Left cardiac atrium (tissue), 4 donors: ENCODE measurements at regions not wholly inside any gene's neighbourhood (a gene's known extent, or its start where the extent isn't known, plus 50 kb on each side); places are given as distances from the start of the nearest gene placed in this dataset.
"Not testable (repeated sequence)": the region's sequence is repeated elsewhere in the genome, so short reads cannot be mapped to it uniquely, and the experiment has no call there.

Experiments used
- ATAC-seq, 2 donors: fragments of 200-7000 bp; cut with Tn5 transposase; one replicate each; pipeline ENCODE4 v1.9.1; 2020; ENCODE audit warnings: mild to moderate bottlenecking in 2 of 2, moderate library complexity in 2 of 2
- DNase-seq: peaks from one replicate; pipeline ENCODE4 v3.0.0-alpha.2; 2020
- intact Hi-C, 2 donors: fragments of 100-400 bp; cut with DNase I; formaldehyde crosslinking; loops; one replicate each; pipeline versions ENCODE4 v1.14.1 to v1.15.1; 2022 to 2023
- donor health status: DM: no; HTN: yes; CAD: no.
- donor health status: DM: no; HTN: yes; CAD: no; lungs with severe emphysema.
- donor health status: DM: yes; HTN: yes; CAD: no.
- donor health status: Dilated cardiomyopathy.

DNA sequence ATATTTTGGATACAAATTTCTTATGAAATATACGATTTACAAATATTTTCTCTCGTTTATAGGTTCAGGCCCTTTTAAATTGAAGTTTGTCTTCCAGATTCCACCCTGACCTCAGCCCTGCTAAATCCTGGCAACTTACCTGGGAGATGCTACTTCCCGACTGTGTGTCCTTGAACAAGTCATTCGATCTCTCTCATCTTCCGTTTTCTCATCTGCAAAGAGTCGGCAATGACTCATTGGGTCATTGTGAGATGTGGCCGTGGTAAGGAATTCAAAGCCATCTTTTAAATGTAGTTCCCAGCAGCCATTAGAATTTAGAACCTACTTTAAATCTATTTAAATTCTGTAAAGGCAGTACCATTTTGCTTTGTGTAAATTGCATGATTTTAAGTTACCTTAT, 72.5 kb downstream of the LHX2 start:
- no peak for DNase-seq
- no peak for ATAC-seq
- intact Hi-C loops: no loop called here

DNA sequence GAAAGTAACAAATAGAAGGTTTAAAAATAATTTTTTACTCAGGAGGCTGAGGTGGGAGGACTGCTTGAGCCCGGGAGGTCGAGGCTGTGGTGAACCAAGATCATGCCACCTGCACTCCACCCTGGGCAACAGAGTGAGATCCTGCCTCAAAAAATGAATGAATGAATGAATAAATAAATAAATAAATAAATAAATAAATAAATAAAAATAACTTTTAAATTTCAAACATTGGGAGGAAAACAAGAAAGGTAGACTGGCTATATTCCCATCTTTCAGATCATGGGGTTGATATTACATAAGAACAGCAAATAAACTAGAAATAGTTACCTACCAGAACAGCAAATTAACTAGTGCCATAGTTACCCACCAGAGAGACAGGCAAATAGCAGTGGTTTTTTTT, 75.7 kb downstream of the LHX2 start:
- ATAC-seq (no peak), DNase-seq (no peak)
- intact Hi-C loops: no loop called here

- intact Hi-C loops: no loop called here
- no peak for DNase-seq
- no peak for ATAC-seq
Observed at GRCh38 chr9:124088476-124088837, 76.9 kb downstream of the LHX2 start.

GRCh38 chr9:124089631-124090488, 78.3 kb downstream of the LHX2 start:
- intact Hi-C loops, DNase-seq, ATAC-seq: not testable (repeated sequence)

GRCh38 chr9:124098141-124098905, 86.8 kb downstream of the LHX2 start:
- DNase-seq (no peak), ATAC-seq (no peak)
- intact Hi-C loops: no loop called here

DNA sequence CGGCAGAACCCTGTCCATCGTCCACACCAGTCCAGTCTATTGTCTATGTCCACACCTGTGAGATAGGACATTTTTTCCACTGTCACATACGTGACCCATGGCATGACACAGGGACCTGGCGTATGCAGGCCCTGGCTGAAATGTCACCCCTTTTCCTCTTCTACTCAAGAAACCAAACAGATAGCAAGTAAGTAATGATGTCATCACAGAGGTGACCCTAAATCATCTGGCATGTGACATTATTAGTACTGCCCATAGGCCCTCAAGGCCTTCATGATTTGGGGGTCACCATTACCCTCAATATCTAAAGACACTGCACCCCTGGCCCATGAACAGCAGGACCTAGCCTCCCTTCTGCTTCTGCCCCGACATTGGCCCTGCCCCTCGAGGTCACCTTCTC, 88.3 kb downstream of the LHX2 start:
- DNase-seq (no peak), ATAC-seq (no peak)
- intact Hi-C loops: no loop called here

DNA sequence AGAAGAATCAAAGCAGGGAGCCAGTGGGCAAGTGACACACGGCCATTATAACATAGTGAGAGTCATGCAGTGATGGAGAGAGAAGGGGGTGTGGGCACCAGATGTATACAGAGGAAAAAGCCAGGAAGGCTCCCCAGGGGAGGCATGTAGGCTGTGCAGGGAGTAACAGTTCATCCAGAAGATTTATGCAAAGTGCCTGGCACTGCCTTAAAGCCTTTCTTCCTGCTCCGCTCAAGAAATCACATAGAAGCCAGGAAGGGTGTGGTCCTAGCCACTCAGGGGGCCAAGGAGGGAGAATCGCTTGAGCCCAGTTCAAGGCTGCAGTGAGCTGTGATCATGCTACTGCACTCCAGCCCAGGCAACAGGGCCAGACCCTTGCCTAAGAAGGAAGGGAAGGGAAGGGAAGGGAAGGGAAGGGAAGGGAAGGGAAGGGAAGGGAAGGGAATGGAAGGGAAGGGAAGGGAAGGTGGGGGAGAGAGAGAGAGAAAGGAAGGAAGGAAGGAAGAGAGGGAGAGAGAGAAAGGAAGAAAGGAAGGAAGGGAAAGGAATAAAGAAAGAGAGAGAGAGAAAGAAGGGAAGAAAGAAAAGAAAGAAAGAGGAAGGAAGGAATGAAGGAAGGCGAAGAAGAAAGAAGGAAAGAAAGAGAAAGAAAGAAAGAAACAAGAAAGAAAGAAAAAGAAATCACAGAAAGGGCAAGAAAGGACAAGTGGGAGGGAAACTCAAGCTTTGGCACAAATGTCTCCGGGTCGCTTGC, 89.8 kb downstream of the LHX2 start:
- no peak for ATAC-seq
- no peak for DNase-seq
- intact Hi-C loops: no loop called here

- DNase-seq: no peak
- intact Hi-C loops: no loop called here
Observed at GRCh38 chr9:124101969-124102345, 90.4 kb downstream of the LHX2 start.

DNA sequence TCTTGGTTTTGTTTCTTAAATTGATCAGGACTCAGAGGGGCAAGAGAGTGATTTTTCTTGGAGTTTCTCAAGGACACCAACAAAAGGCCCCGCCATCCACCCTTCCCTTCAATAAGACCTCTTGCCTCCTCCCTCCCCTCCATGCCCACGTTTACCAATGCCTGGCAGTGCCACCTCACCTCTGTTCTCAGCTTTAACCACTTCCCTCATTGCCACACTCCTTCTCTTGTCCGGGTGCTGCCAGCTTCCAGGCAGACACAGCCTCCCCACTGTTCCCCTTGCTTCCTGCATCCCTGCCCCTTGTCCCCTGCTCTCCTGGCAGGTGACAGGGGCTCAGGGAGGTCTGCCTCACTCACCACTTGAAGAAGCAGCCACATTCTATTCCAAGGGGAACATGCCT, 90.8 kb downstream of the LHX2 start:
- no peak for DNase-seq
- no peak for ATAC-seq
- intact Hi-C loops: no loop called here

More at GRCh38 chr9:124101969-124102345, 90.4 kb downstream of the LHX2 start:
- ATAC-seq: no peak

- ATAC-seq (peak; percentile 53 to 95), DNase-seq (no peak)
- intact Hi-C loops: no loop called here
Observed at GRCh38 chr9:124105266-124105665, 93.7 kb downstream of the LHX2 start.

DNA sequence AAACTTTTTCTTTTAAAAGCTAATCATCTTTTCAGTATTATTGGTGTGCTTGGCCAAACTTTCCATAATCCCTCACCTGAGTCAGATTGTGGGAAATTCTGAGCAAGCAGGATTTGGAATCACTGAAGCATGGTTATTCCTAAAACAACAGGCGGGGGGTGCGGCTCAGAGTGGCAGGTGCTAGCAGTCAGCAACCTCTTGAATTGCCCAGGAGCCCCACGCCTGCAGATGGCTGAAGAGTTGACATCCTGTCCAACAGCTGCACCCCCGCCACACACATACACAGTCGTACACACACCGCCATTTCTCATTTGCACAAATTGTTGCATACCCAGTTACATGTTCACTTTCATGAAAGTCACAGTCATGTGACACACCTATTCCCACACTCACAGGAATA, 96.6 kb downstream of the LHX2 start:
- intact Hi-C loops: no loop called here
- ATAC-seq: no peak
- no peak for DNase-seq

GRCh38 chr9:124110307-124110915, 98.8 kb downstream of the LHX2 start:
- DNase-seq (peak; percentile 69), ATAC-seq (peak; percentile 65 to 76)
- intact Hi-C loops: no loop called here

DNA sequence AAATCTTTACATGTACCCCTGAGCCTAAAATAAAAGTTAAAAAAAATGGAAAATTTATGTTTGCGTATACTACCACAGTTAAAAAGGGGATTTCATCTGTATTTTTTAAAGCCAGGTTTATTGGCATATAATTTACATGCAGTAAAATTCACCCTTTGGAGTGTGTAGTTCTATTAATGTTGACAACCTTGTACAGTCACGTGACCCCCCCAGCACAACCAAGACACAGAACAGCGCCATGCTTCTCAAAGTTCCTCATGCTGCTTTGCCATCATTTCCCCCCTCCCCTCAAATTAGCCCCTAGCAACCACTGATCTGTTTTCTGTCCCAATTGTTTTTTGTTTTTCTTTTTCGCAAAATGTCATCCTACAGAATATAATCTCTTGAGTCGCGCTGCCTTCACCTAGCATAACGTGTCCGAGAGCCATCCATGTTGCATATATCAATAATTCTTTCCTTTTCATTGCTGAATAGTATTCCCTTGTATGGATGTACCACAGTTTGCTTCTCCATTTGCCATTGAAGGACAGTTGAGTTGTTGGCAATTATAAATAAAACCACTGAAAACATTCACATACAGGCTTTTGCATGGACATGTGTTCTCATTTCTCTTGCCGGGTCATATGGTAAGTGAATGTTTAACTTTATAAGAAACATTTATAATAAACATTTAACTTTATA, 105.3 kb downstream of the LHX2 start:
- DNase-seq (no peak), ATAC-seq (no peak)
- intact Hi-C loops: no loop called here

- ATAC-seq: no peak
- intact Hi-C loops: no loop called here
Observed at GRCh38 chr9:124118894-124119293, 107.3 kb downstream of the LHX2 start.

GRCh38 chr9:124120272-124120671, 108.7 kb downstream of the LHX2 start:
- ATAC-seq (no peak), DNase-seq (no peak)
- intact Hi-C loops: loop anchor here in 1 of 2 donors (10.0 kb wide), 1 partner anchor 115 kb away; no protein-coding TSS in a partner anchor

More at GRCh38 chr9:124118894-124119293, 107.3 kb downstream of the LHX2 start:
- DNase-seq: no peak

DNA sequence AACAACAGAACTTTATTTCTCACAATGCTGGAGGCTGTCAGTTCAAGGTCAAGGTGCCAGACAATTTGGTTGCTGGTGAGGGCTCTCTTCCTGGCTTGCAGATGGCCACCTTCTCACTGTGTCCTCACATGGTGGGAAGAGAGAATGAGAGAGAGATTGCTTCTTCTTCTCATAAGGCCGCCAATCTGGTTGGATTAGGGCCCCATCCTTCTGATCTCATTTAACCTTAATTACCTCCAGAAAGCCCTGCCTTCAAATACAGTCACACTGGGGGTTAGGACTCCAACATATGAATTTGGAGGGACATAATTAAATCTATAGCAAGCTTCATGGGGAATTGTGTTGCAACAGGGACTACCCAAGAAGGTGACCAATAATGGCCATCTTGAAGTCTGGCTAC, 110.2 kb downstream of the LHX2 start:
- no peak for ATAC-seq
- DNase-seq: no peak
- intact Hi-C loops: loop anchor here in 1 of 2 donors (10.0 kb wide), 1 partner anchor 113 kb away; no protein-coding TSS in a partner anchor

GRCh38 chr9:124122321-124122720, 110.8 kb downstream of the LHX2 start:
- ATAC-seq (no peak), DNase-seq (no peak)
- intact Hi-C loops: loop anchor here in 1 of 2 donors (10.0 kb wide), 1 partner anchor 112 kb away; no protein-coding TSS in a partner anchor

GRCh38 chr9:124122813-124123462, 111.4 kb downstream of the LHX2 start:
- DNase-seq (no peak), ATAC-seq (peak in 1 of 2 donors; percentile 44)
- intact Hi-C loops: loop anchor here in 1 of 2 donors (10.0 kb wide), 1 partner anchor 112 kb away; no protein-coding TSS in a partner anchor
